Mesodermal cell (in vitro differentiated cells): ENCODE measurements at regions not wholly inside any gene's neighbourhood (a gene's known extent, or its start where the extent isn't known, plus 50 kb on each side); places are given as distances from the start of the nearest gene placed in this dataset.
"Not testable (repeated sequence)": the region's sequence is repeated elsewhere in the genome, so short reads cannot be mapped to it uniquely, and the experiment has no call there.

Experiments used
- H3K27ac ChIP-seq: 2 replicates; pipeline ENCODE4 v1.7.0; 2013; ENCODE audit warnings: mild to moderate bottlenecking, low read depth, low read length, moderate library complexity; ENCODE audit not compliant: severe bottlenecking
- H3K36me3 ChIP-seq: 2 replicates; pipeline ENCODE4 v1.7.1; 2013; ENCODE audit warnings: mild to moderate bottlenecking, low read length, moderate library complexity; ENCODE audit not compliant: control insufficient read depth, insufficient read depth
- H3K4me1 ChIP-seq: one replicate; pipeline ENCODE4 v1.7.1; 2013; ENCODE audit warnings: mild to moderate bottlenecking, low read length; ENCODE audit not compliant: insufficient read depth, control insufficient read depth, poor library complexity, severe bottlenecking
- H3K4me3 ChIP-seq: 2 replicates; pipeline ENCODE4 v1.7.0; 2013; ENCODE audit warnings: low read length, control low read depth, mild to moderate bottlenecking; ENCODE audit not compliant: insufficient read depth, poor library complexity, severe bottlenecking; ENCODE audit errors: extremely low read depth
- H3K9me3 ChIP-seq: 2 replicates; pipeline ENCODE4 v1.7.1; 2013; ENCODE audit warnings: mild to moderate bottlenecking, low read length, moderate library complexity; ENCODE audit not compliant: control insufficient read depth
- WGBS, 2 experiments: methylation state at CpG; one replicate each; pipeline ENCODE4 v1.1.5; 2013; ENCODE audit warnings: missing lambda C conversion rate in 2 of 2; ENCODE audit not compliant: insufficient coverage in 2 of 2; 5-methylcytosine and 5-hydroxymethylcytosine counted together

DNA sequence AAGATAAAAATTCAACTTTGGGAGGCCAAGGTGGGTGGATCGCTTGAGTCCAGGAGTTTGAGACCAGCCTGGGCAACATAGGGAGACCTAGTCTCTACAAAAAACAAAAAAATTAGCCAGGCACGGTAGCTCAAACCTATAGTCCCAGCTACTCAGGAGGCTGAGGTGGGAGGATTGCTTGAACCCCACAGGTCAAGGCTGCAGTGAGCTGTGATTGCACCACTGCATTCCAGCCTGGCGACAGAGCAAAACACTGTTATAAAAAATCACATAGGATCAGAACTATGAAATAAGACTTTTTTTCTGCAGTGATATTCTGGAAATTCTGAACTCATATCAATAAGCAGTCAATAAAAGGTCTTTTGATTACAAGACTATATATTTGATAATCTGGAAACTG is 186.1 kb downstream of the SAMD5 start:
- not testable (repeated sequence) for H3K9me3 ChIP-seq, H3K27ac ChIP-seq, H3K4me3 ChIP-seq, H3K36me3 ChIP-seq
- WGBS, 2 experiments = 83 to 100% methylated on average over 1 of the region's 3 CpGs
- peaks cover 10% of the 10 kb centered on the region for H3K4me1 ChIP-seq

DNA sequence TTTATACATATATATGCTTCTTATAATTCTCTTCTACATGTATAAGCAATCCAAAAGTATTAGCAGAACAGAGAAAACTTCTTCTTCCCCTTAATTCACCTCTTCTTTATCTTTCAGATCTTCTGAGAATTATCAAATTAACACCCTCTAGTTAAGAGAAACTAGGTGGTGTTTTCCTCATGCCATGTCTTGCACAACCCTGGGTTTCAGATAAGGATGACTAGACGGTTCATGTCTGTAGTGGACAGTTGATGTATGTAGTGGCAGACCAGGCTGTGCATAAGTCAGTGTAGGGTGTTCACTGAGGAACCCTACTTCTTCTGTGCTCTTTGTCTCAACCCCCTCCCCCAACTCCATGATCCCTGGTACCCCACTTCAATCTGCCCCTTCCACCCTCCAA is 187.3 kb downstream of the SAMD5 start:
- Histone ChIP-seq H3K4me3 (no peak overlapping the region), H3K9me3 (no peaks in the 10 kb centered on the region), H3K36me3 (no peaks in the 10 kb centered on the region), H3K27ac (no peak overlapping the region), H3K4me1 (peaks cover 13% of the 10 kb centered on the region)
- no CpG with 5 or more reads among the region's 1 CpG for WGBS, 2 experiments

DNA sequence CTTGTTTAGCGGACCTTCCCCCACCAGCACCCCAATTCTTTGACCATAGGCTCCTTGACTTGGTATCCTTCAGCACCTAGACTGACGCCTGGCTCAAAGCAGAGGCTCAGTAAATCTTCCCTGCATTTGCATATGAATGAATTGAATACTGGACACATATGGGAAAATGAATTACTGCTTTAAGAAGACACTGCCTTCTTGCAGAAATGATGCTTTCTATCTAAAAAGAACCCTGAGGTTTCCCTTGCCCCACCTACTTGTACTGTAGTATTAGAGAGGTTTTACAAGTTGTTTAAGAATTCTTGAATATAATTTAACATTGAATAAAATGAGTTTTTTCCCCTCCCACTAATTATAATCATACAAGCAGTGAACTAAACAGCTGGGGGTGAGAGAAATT is 190.7 kb downstream of the SAMD5 start:
- Histone ChIP-seq H3K27ac (no peak overlapping the region), H3K9me3 (no peaks in the 10 kb centered on the region), H3K4me1 (peaks cover 13% of the 10 kb centered on the region), H3K36me3 (no peaks in the 10 kb centered on the region), H3K4me3 (no peak overlapping the region)
- WGBS, 2 experiments = 86 to 100% methylated on average over 1 of the region's 2 CpGs

DNA sequence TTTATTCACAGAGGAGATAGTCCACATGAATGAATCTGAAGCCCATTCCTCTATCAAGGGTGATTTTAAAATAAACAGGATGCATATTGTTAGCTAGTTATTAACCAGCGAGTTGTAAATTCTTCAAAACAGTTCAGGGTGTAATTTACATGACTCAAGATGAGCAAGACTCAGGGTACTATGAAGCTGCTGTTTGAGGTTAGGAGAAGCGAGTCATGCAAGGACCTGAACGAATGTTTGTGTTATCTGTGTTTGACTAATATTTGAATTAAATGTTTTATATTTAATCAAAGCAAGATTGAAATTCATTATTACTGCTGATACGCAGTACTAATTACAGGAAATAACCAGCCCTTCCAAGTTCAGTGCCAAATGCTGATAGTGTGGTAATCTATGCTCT is 191.1 kb downstream of the SAMD5 start:
- H3K4me1 ChIP-seq = peaks cover 13% of the 10 kb centered on the region
- H3K36me3 ChIP-seq = no peaks in the 10 kb centered on the region
- H3K4me3 ChIP-seq = no peak overlapping the region
- WGBS, 2 experiments = 67 to 70% methylated on average over 1 of the region's 4 CpGs
- no peak overlapping the region for H3K27ac ChIP-seq
- H3K9me3 ChIP-seq = no peaks in the 10 kb centered on the region

DNA sequence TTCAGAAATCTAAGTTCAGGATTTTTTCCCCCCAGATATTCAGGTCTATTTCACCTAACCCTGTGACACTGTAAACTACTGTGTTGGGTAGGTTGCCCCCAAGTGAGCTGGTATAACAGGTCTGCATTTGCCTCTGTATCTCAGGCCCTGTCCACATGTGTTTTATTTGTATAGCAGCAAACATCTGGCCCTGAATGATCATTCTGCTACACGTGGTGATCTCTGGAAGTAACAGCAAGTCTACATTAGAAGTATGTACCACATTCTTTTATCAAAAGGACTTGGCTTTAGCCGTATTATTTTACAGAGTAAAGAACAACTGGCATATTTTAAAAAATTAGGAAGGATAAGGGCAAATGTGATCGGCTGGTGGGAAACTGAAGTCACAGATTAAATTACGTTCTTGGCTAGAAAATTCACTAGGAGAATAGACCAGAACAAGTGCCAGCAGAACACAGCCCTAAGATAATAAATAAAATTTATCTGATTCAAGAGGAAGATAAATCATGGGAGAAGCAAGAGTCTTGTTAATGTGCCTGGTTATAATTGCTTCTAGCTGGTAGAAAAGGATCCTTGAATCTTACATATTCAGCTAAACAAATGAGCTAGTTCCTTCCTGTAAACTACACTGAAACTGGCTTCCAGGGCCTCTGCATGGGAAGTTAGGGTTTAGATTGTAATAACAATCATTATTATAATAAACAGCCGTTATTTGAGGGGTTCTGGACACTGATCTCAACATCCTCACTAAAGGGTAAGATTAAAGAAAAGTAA is 192.1 kb downstream of the SAMD5 start:
- Histone ChIP-seq H3K4me3 (no peak overlapping the region), H3K36me3 (no peaks in the 10 kb centered on the region), H3K27ac (no peak overlapping the region), H3K4me1 (peaks cover 13% of the 10 kb centered on the region), H3K9me3 (no peaks in the 10 kb centered on the region)
- WGBS, 2 experiments = 70% methylated on average over 2 of the region's 5 CpGs; no CpG with 5 or more reads in 1 of the 2 experiments

DNA sequence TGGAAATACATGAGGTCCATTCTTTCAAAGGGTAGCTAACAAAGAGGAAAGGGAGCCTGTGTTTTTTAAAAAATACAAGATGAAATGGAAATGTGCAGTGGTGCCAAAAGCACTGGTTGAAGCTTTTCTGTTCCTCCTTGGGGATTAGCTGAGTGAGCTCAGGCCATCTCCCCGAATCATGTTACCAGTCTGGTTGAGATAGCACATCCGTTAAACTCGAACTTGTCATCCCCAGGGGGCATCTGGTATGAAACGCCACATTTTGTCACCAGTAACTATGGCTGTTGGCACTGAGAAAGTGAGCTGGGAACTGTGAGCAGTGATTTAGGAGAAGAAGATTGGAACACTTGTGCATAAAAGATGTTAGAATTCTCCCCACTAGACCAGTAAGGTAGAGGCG is 196.2 kb downstream of the SAMD5 start:
- Histone ChIP-seq H3K27ac (no peak overlapping the region), H3K9me3 (no peaks in the 10 kb centered on the region), H3K4me3 (no peak overlapping the region), H3K4me1 (peaks cover 10% of the 10 kb centered on the region), H3K36me3 (no peaks in the 10 kb centered on the region)
- WGBS, 2 experiments = 88 to 100% methylated on average over 2 to 4 of the region's 5 CpGs

DNA sequence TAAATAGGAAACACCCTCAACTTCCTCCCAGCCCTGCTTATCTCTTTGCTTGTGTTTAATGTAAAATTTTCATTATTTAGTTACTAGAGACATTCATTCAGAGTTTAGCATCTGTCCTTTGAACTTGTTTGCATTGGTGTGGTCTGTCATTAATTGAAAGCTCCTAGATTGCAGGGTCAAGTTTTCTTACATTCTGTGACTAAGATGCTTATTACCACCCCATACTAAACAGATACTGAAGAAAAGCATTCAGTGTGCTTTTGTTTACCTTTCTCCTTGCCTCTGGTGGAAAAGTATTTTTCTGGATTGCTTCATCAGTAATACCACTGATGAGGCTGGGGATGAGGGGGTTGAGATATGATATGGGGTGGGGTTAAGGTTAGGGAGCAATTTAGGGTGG is 199.0 kb downstream of the SAMD5 start:
- Histone ChIP-seq H3K4me3 (no peak overlapping the region), H3K36me3 (no peaks in the 10 kb centered on the region), H3K9me3 (no peaks in the 10 kb centered on the region), H3K4me1 (peaks cover 4% of the 10 kb centered on the region), H3K27ac (no peak overlapping the region)

DNA sequence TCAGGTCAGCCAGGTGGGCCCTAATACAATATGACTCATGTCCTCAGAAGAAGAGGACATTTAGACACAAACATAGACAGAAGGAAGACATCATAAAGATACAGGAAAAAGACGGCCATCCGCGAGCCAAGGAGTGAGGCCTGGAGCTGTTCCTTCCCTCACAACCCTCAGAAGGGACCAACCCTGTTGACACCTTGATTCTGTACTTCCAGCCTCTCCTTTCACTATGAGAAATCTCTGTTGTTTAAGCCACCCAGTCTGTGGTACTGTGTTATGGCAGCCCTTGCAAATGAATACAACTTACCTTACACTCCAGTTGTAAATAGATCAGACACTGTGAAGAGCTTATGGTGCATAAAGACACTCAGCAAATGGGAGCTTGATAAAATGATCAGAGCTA is 199.7 kb downstream of the SAMD5 start:
- H3K36me3 ChIP-seq = no peaks in the 10 kb centered on the region
- 80% methylated on average over 2 of the region's 3 CpGs; no CpG with 5 or more reads in 1 of the 2 experiments for WGBS, 2 experiments
- no peaks in the 10 kb centered on the region for H3K9me3 ChIP-seq
- no peak overlapping the region for H3K4me3 ChIP-seq
- no peak overlapping the region for H3K27ac ChIP-seq
- H3K4me1 ChIP-seq = peaks cover 4% of the 10 kb centered on the region

DNA sequence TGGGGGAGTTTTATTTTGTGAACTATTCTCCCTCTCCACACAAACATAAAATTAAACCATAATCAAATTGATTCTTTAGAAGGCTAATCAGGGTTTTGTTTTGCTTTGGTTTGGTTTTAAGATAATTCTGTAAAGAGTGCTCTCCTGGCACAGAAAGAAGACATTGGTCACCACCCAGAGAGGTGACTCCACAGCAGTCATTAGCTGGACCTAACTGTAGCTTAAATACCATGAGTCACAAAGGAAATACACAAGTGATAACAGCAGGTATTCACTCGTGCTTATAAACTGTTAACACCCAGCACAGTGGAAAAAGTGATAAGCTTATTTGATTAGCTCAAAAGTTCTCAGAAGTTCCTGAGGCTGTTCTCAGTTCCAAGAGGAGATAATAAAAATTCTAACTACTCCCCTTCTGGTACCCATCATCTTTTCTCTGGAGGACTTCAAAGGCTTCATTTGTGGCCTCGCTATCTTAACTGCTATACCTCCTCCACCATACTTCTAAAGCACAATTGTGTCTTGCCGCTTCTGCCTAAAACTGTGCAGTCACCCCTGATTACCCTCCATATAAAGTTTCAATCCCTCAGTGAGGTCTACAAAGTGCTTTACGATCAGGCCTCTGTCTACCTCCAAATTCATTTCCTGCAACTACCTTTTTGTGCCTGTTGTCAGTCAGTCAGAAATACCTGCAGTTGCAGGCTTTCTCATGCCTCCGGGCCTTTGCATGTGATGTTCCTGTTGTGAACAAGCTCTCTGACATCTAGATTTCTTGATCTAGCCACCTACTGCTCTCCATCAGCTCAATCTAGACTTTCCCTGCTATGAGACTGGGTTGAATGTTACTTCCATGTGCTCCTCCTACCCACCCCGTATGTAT is 201.1 kb downstream of the SAMD5 start:
- H3K4me1 ChIP-seq = peaks cover 4% of the 10 kb centered on the region
- WGBS, 2 experiments = 80 to 85% methylated on average over 3 to 4 of the region's 6 CpGs
- H3K4me3 ChIP-seq = no peak overlapping the region
- no peaks in the 10 kb centered on the region for H3K36me3 ChIP-seq
- H3K27ac ChIP-seq = no peak overlapping the region
- no peaks in the 10 kb centered on the region for H3K9me3 ChIP-seq

DNA sequence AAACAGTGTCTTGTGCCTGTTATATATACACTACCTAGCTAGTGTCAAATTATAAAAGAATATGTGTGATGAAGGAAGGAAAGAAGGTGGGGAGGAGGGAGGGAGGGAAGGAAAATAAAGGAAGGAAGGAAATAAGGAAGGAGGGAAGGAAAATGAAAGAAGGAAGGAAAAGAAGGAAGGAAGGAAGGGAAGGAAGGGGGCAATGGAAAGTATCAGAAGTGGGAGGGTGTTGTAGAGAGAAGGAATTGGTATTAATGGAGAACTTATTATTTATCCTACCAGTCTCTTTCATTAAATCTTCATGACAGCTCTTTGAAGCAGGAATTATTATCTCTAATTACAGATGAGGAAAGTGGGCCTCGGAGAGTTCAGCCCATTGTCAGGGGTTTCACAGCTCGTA is 202.4 kb downstream of the SAMD5 start:
- Histone ChIP-seq H3K4me3 (no peak overlapping the region), H3K9me3 (no peaks in the 10 kb centered on the region), H3K27ac (no peak overlapping the region), H3K4me1 (peaks cover 4% of the 10 kb centered on the region), H3K36me3 (no peaks in the 10 kb centered on the region)
- 92 to 94% methylated on average over 2 of the region's 2 CpGs for WGBS, 2 experiments

DNA sequence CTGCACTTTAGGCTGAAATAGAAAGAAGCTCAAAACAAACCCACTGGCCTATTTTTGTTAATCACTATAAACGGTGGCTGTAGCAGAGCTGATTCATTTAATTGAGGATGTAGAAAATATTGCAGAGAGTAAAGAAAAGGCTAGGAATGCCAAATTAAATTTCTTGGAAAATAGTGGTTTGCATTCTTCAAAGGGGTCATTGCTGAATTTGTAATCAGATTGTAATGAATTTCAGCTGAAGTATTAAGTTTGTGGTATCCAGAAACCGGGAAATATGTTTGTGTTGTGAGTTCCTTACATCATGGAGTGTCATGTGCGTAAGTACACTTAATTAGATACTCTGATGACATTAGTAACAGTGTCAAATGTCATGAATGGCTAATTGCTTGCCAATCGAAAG is 203.0 kb downstream of the SAMD5 start:
- Histone ChIP-seq H3K9me3 (no peaks in the 10 kb centered on the region), H3K4me3 (no peak overlapping the region)
- 85 to 86% methylated on average over 2 of the region's 4 CpGs for WGBS, 2 experiments

More for the DNA sequence above, 203.0 kb downstream of the SAMD5 start:
- H3K27ac ChIP-seq = no peak overlapping the region
- peaks cover 4% of the 10 kb centered on the region for H3K4me1 ChIP-seq
- H3K36me3 ChIP-seq = no peaks in the 10 kb centered on the region
